Activated B cell treated with CpG ODN at 0.5 μM for 24 hours (primary cell): ENCODE measurements at regions not wholly inside any gene's neighbourhood (a gene's known extent, or its start where the extent isn't known, plus 50 kb on each side); places are given as distances from the start of the nearest gene placed in this dataset.

Source experiments
- ATAC-seq: fragments of 200-7000 bp; cut with Tn5 transposase; one replicate; pipeline ENCODE4 v1.10.0; 2021; ENCODE audit warnings: low read depth, mild to moderate bottlenecking, moderate library complexity
- CTCF ChIA-PET: fragments of 350-600 bp; sonication (Branson Sonifier 250); formaldehyde crosslinking; loops from one replicate; lab custom pipeline; 2021; ENCODE audit warnings: antibody characterized with exemption; lab: Charles Lee
- POLR2A ChIA-PET: fragments of 350-600 bp; sonication (Branson Sonifier 250); formaldehyde crosslinking; loops from one replicate; lab custom pipeline; 2021; ENCODE audit warnings: antibody characterized with exemption; lab: Charles Lee
- DNase-seq: peaks from one replicate; pipeline ENCODE4 v3.0.0; 2022
- H3K27ac Mint-ChIP-seq: one replicate; pipeline ENCODE4 v1.8.0; 2020; ENCODE audit warnings: mixed read lengths
- H3K27me3 Mint-ChIP-seq: one replicate; pipeline ENCODE4 v1.8.0; 2021; ENCODE audit warnings: mixed read lengths
- H3K36me3 Mint-ChIP-seq: one replicate; pipeline ENCODE4 v1.8.0; 2021; ENCODE audit warnings: low read depth, mixed read lengths
- H3K4me1 Mint-ChIP-seq: one replicate; pipeline ENCODE4 v1.8.0; 2021; ENCODE audit warnings: mixed read lengths
- H3K4me3 Mint-ChIP-seq: one replicate; pipeline ENCODE4 v1.8.0; 2020; ENCODE audit warnings: mild to moderate bottlenecking, mixed read lengths
- H3K9me3 Mint-ChIP-seq: one replicate; pipeline ENCODE4 v1.8.0; 2020; ENCODE audit warnings: mixed read lengths
- intact Hi-C: fragments of 100-400 bp; cut with micrococcal nuclease; formaldehyde crosslinking; loops from one replicate; pipeline ENCODE4 v1.15.1; 2024
- TF ChIP-seq, protein P1 (sequence below): fragments of 200-600 bp; IDR thresholded peaks from one replicate; pipeline ENCODE4 v1.8.0; 2022; ENCODE audit warnings: antibody characterized with exemption, mild to moderate bottlenecking

DNA sequence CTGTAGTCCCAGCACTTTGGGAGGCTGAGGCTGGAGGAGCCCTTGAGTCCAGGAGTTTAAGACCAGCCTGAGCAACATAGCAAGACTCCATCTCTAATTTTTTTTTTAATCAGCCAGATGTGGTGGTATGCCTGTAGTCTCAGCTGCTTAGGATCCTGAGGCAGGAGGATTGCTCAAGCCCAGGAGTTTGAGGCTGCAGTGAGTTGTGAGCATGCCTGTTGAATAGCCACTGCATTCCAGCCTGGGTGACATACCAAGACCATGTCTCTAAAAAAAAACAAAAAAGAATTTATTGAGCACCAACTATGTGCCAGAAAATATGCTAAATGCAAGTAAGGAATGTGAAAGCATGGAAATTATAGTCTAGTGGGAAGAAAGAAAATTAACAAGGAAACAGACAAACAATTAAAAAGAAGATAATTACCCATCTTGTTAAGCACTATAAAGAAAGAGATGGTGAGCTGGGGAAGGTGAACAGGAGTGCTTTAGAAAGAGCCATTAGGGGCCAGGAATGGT, 104.0 kb upstream of the ZNF678 start:
- Mint-ChIP-seq H3K36me3 (no peaks in the 10 kb centered on the region), H3K4me3 (no peak overlapping the region), H3K4me1 (no peaks in the 10 kb centered on the region), H3K9me3 (no peaks in the 10 kb centered on the region), H3K27me3 (peaks cover 14% of the 10 kb centered on the region), H3K27ac (no peak overlapping the region)
- ChIA-PET POLR2A (no interaction called here), CTCF (no interaction called here)
- intact Hi-C loops = no loop called here
- no peak for DNase-seq
- TF ChIP-seq, protein P1, sequence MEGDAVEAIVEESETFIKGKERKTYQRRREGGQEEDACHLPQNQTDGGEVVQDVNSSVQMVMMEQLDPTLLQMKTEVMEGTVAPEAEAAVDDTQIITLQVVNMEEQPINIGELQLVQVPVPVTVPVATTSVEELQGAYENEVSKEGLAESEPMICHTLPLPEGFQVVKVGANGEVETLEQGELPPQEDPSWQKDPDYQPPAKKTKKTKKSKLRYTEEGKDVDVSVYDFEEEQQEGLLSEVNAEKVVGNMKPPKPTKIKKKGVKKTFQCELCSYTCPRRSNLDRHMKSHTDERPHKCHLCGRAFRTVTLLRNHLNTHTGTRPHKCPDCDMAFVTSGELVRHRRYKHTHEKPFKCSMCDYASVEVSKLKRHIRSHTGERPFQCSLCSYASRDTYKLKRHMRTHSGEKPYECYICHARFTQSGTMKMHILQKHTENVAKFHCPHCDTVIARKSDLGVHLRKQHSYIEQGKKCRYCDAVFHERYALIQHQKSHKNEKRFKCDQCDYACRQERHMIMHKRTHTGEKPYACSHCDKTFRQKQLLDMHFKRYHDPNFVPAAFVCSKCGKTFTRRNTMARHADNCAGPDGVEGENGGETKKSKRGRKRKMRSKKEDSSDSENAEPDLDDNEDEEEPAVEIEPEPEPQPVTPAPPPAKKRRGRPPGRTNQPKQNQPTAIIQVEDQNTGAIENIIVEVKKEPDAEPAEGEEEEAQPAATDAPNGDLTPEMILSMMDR = no peak
- ATAC-seq = no peak

DNA sequence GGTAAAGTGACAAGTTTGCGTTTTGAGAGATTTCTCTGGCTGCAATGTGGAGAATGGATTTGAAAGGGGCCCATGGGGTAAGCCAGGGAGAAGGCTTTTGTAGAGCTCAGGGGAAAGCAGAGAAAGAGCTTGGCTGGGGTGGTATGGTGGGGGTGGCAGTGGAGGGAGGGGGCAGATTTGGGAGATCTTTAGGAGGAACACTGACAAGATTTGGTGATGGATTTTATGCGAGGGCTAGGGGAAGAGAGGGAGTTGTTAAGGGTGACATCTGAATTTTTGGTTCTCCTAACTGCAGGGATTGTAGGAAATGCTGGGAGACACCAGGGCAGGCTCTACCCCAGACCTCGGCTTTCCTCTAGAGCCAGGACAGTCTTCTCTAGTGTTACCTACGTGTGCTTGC, 108.7 kb upstream of the ZNF678 start:
- no peaks in the 10 kb centered on the region for H3K36me3 Mint-ChIP-seq
- no peaks in the 10 kb centered on the region for H3K9me3 Mint-ChIP-seq
- H3K4me1 Mint-ChIP-seq = no peaks in the 10 kb centered on the region
- POLR2A ChIA-PET = no interaction called here
- intact Hi-C loops = no loop called here
- CTCF ChIA-PET = no interaction called here
- no peak for ATAC-seq
- TF ChIP-seq, protein P1 = no peak
- no peak for DNase-seq
- no peak overlapping the region for H3K4me3 Mint-ChIP-seq
- no peak overlapping the region for H3K27ac Mint-ChIP-seq
- peaks cover 17% of the 10 kb centered on the region for H3K27me3 Mint-ChIP-seq

- ChIA-PET CTCF (no interaction called here), POLR2A (no interaction called here)
- Mint-ChIP-seq H3K27ac (no peak overlapping the region), H3K36me3 (no peaks in the 10 kb centered on the region), H3K9me3 (no peaks in the 10 kb centered on the region), H3K4me3 (no peak overlapping the region), H3K27me3 (peaks cover 19% of the 10 kb centered on the region), H3K4me1 (no peaks in the 10 kb centered on the region)
- intact Hi-C loops = no loop called here
- no peak for ATAC-seq
- TF ChIP-seq, protein P1 = no peak
- no peak for DNase-seq
Measured at GRCh38 chr1:227453631-227454355, 109.6 kb upstream of the ZNF678 start.

DNA sequence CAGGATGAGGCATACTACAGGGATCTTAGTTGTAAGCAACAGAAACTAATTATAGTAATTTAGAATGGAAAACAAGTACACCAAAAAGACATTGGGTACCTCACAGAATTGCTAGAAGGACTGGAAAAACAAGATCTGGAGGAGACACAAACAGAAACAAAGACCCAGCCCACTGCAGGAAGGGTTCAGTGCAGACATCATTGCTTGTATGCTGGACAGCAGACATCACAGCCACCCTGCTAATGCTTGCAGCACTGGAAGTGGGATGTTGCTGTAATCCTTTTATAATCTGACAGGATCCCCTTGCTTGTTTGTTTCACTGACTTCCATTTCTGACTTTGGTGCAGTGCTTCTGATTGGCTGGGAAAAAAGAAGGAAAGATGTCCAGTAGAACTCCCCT, 111.4 kb upstream of the ZNF678 start:
- H3K4me1 Mint-ChIP-seq = no peaks in the 10 kb centered on the region

DNA sequence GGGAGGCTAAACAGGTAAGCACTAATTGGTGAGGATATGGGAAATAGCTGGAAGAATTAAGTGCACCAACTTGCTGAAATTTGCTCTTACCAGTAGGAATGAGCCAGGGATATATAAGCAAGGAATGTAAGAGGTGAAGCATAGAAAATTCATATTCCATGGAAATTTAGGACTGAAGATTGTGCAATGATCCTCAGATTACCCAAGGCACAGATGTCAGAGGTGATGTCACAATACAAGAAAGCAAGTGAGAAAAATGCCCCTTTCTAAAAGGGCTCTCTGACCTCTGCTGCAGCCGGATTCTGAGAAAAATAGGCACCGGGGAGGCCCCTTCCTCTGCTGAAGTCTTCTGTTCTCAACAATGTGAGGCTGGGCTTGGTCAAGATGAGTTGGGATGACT, 112.3 kb upstream of the ZNF678 start:
- H3K9me3 Mint-ChIP-seq = no peaks in the 10 kb centered on the region
- peaks cover 17% of the 10 kb centered on the region for H3K27me3 Mint-ChIP-seq
- CTCF ChIA-PET = no interaction called here
- TF ChIP-seq, protein P1 = no peak
- H3K36me3 Mint-ChIP-seq = no peaks in the 10 kb centered on the region
- no peaks in the 10 kb centered on the region for H3K4me1 Mint-ChIP-seq
- no peak overlapping the region for H3K4me3 Mint-ChIP-seq
- ATAC-seq (no peak), DNase-seq (no peak)
- H3K27ac Mint-ChIP-seq = no peak overlapping the region
- intact Hi-C loops = no loop called here
- POLR2A ChIA-PET = no interaction called here

More for the DNA sequence above, 111.4 kb upstream of the ZNF678 start:
- DNase-seq (no peak), ATAC-seq (no peak)
- CTCF ChIA-PET = no interaction called here
- intact Hi-C loops = no loop called here
- Mint-ChIP-seq H3K36me3 (no peaks in the 10 kb centered on the region), H3K4me3 (no peak overlapping the region), H3K27ac (no peak overlapping the region), H3K27me3 (peaks cover 22% of the 10 kb centered on the region), H3K9me3 (no peaks in the 10 kb centered on the region)
- POLR2A ChIA-PET = no interaction called here
- TF ChIP-seq, protein P1 = no peak
